AG09309 (cell line): ENCODE measurements at regions not wholly inside any gene's neighbourhood (a gene's known extent, or its start where the extent isn't known, plus 50 kb on each side); places are given as distances from the start of the nearest gene placed in this dataset.

Experiments used
- DNase-seq: peaks from one replicate; pipeline ENCODE4 v3.0.0-alpha.2; 2010; ENCODE audit warnings: low read depth
- H3K4me3 ChIP-seq: 2 replicates; pipeline ENCODE4 v1.5.1; 2011; ENCODE audit warnings: mild to moderate bottlenecking, low read depth, low read length, moderate library complexity; ENCODE audit not compliant: control insufficient read depth
- TF ChIP-seq, protein P1 (sequence below): IDR thresholded peaks from 2 replicates; pipeline ENCODE4 v1.5.1; 2011; ENCODE audit warnings: mild to moderate bottlenecking, low read depth, low read length, inconsistent platforms; ENCODE audit not compliant: insufficient read depth, control insufficient read depth; ENCODE audit errors: missing control alignments

DNA sequence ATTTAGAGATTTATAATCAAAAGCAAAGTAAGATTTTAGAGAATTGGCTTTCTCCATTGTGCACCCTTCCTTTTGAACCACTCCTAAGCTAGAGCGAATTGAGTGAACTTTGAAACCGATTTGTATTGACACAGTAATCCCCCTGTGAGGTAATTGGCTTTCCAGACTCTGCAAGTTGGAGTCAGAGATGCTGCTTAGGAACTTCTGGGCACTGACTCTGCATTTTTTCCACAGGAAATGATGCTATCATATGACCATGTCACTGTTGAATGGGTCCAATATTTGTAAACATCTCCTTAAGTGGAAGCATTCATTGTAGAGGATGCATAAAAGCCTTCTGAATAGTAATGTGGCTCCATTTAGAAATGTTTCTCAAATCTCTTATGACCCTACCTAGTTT lies 394.4 kb upstream of the ZNF608 start:
- peak; percentile 14 for DNase-seq
- H3K4me3 ChIP-seq = no peak overlapping the region
- TF ChIP-seq, protein P1, sequence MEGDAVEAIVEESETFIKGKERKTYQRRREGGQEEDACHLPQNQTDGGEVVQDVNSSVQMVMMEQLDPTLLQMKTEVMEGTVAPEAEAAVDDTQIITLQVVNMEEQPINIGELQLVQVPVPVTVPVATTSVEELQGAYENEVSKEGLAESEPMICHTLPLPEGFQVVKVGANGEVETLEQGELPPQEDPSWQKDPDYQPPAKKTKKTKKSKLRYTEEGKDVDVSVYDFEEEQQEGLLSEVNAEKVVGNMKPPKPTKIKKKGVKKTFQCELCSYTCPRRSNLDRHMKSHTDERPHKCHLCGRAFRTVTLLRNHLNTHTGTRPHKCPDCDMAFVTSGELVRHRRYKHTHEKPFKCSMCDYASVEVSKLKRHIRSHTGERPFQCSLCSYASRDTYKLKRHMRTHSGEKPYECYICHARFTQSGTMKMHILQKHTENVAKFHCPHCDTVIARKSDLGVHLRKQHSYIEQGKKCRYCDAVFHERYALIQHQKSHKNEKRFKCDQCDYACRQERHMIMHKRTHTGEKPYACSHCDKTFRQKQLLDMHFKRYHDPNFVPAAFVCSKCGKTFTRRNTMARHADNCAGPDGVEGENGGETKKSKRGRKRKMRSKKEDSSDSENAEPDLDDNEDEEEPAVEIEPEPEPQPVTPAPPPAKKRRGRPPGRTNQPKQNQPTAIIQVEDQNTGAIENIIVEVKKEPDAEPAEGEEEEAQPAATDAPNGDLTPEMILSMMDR = no peak

DNA sequence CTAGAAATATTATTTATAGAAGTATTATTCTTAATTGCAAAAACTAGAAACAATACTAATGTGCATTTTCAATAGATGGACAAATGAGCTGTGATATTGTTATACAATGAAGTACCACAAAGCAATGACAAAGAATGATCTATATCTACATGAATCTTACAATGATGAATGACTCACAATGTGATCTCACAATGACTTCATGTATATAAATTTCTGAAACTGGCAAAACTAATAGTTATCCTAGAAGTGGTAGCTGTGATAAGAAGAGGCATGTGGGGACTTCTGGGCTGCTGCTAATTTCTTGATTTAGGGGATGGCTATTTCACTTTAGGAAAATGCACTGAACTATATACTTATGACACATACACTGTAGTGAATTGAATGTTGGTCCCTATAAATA lies 396.0 kb upstream of the ZNF608 start:
- no peak for DNase-seq

DNA sequence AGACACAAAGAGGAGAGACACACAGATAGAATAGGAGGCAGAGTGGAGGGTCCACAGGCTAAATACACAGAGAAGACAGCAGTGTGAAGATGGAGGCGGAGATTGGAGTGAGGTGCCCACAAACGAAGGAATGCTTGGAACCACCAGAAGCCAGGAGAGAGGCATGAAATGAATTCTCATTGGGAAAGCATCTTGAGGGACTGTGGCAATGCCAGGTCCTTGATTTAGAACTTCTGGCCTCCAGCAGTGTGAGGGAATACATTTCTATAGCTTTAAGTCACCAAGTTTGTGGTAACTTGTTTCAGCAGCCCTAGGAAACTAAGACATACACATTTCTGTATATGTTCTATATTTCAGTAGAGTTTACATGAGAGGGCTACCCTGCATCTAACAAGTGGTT lies 396.6 kb upstream of the ZNF608 start:
- TF ChIP-seq, protein P1 = no peak
- DNase-seq = no peak
- no peak overlapping the region for H3K4me3 ChIP-seq

More for the DNA sequence above, 396.0 kb upstream of the ZNF608 start:
- no peak overlapping the region for H3K4me3 ChIP-seq
- TF ChIP-seq, protein P1 = no peak

DNA sequence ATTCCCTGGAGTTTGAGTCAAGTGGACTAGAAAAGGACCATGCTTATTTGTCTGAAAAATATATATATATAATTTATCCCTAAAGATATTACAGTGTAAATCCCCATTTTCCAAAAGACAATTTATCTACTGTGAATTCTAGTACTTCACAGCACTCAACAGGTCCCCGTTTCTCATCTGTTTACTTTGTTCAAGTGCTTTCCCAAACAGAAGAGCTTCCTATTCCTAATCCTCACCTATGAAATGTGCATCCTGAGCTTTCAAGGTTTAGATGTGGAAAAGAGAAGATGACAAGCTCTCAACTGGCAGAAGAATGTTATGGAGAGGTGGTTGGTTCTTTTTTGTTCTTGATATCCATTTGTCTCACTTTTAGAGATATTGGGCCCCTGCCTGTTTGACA lies 401.6 kb upstream of the ZNF608 start:
- TF ChIP-seq, protein P1 = no peak
- H3K4me3 ChIP-seq = no peak overlapping the region
- no peak for DNase-seq

DNA sequence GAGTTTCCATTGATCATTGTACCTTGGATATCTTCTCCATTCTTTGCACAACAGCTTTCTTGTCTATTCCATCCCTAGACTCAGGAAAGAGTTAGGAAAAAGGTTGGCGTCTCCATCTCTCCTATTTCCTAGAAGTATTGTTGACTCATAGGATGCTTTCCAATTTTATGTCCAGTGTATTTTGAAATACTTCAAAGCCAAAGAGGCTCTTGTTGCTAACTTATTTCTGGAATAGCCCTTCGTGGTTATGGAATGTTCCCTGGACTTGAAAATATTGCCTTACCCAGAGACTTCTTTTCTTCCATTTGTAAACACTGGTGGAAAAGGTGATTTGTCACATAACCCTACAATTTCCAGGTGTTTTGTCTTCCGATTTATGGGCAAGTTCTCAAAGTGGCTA lies 402.3 kb upstream of the ZNF608 start:
- H3K4me3 ChIP-seq = no peak overlapping the region
- TF ChIP-seq, protein P1 = no peak
- no peak for DNase-seq

DNA sequence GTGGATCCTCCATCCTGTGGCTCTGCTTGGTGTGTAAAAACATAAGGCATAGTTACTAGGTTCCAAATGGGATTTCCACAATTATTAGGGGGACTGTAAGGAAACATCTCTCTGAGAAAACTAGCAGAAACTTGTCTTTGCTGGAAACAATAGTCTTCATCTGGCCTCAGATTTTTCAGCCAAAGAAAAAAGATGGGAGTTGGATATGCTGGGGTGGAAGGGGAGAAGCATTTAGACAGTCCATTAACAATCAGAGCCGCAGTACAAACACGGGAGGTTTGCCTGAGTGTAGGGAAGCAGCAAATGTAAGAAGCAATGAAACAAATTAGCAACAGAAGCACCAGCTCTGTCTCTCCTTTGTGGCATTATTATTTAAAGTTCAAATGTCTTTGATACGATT lies 402.7 kb upstream of the ZNF608 start:
- no peak overlapping the region for H3K4me3 ChIP-seq
- TF ChIP-seq, protein P1 = no peak
- no peak for DNase-seq

DNA sequence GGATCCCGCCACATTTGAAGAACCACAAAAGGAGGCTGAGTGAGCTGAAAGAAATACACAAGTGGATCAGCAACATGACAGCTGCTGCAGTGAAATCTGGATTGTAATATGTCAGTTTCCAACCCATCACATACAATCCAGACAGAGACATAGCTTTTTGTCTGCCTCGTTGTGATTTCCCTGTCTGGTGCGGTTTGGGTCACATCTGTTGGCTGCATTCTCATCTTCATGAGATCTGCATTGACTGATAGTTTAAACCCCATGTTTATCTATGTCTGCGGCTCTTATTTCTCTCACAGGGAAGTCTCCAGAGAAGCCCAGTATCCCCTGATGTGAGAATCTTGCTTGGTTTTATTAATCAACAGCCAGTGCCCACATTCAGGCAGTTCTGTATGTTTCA lies 403.1 kb upstream of the ZNF608 start:
- DNase-seq = no peak
- TF ChIP-seq, protein P1 = no peak
- no peak overlapping the region for H3K4me3 ChIP-seq
